ENCODE measurements at regions not wholly inside any gene's neighbourhood (a gene's known extent, or its start where the extent isn't known, plus 50 kb on each side); places are given as distances from the start of the nearest gene placed in this dataset.

DNA sequence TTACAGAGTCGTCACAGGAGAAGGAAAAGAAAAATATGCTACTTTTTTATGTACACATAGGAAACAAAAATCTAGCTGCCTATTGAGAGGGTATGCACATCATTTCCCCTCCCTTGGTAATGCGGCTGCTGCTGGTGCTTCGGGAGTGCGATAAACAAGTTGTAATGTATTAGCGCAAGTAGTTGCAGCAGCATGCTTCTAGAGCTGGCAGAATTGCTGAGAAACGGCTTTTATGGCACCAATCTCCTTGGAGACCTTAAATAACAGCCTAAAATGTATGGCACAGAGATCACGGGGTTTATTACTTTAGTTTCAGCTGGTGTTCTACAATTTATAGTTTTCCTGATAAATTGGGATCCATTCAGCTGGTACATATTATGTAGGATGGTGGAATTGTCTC lies 447.6 kb upstream of the TMPO start:
- no peak for TF ChIP-seq CTCF (IDR thresholded peaks at IDR 0.05; ENCODE audit: borderline replicate concordance, insufficient read depth, low read depth, low read length)

GRCh38 chr12:98073610-98074009 lies 441.8 kb upstream of the TMPO start:
- H3K4me3 ChIP-seq (ENCODE audit: low read depth, low read length), result no peak overlapping the region
- no peak for TF ChIP-seq CTCF (IDR thresholded peaks at IDR 0.05; ENCODE audit: borderline replicate concordance, insufficient read depth, low read depth, low read length)

More for the DNA sequence above, 447.6 kb upstream of the TMPO start:
- no peak overlapping the region for H3K4me3 ChIP-seq (ENCODE audit: low read depth, low read length)

DNA sequence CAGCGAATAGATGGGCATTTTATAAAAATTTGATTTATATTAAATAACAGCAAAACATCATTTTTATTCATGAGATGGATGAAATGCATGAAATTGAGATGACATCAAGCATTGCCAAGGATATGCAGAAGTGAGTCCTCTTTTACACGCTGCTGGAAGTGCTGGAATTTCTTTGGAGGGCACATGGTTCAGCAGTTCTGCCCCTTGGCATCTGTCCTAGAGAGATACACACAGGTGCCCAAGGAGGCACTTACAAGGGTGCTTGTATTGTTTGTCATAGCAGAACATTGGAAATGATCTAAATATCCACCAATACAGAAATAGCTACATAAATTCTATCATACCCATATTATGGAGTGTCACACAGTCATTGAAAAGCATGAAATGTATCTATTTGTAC lies 441.1 kb upstream of the TMPO start:
- no peak overlapping the region for H3K4me3 ChIP-seq (ENCODE audit: low read depth, low read length)
- no peak for TF ChIP-seq CTCF (IDR thresholded peaks at IDR 0.05; ENCODE audit: borderline replicate concordance, insufficient read depth, low read depth, low read length)

GRCh38 chr12:98084391-98084790 lies 431.0 kb upstream of the TMPO start:
- no peak for TF ChIP-seq CTCF (IDR thresholded peaks at IDR 0.05; ENCODE audit: borderline replicate concordance, insufficient read depth, low read depth, low read length)
- no peak overlapping the region for H3K4me3 ChIP-seq (ENCODE audit: low read depth, low read length)

GRCh38 chr12:98085046-98085755 lies 430.2 kb upstream of the TMPO start:
- TF ChIP-seq CTCF (IDR thresholded peaks at IDR 0.05; ENCODE audit: borderline replicate concordance, insufficient read depth, low read depth, low read length), result no peak
- H3K4me3 ChIP-seq (ENCODE audit: low read depth, low read length), result no peak overlapping the region

GRCh38 chr12:98090731-98091130 lies 424.7 kb upstream of the TMPO start:
- no peak for TF ChIP-seq CTCF (IDR thresholded peaks at IDR 0.05; ENCODE audit: borderline replicate concordance, insufficient read depth, low read depth, low read length)
- H3K4me3 ChIP-seq (ENCODE audit: low read depth, low read length), result no peak overlapping the region

- H3K4me3 ChIP-seq (ENCODE audit: low read depth, low read length), result no peak overlapping the region
- TF ChIP-seq CTCF (IDR thresholded peaks at IDR 0.05; ENCODE audit: borderline replicate concordance, insufficient read depth, low read depth, low read length), result no peak
Measured at GRCh38 chr12:98096436-98096835, 419.0 kb upstream of the TMPO start.

Measured in GM12875 (cell line).